ENCODE measurements at regions not wholly inside any gene's neighbourhood (a gene's known extent, or its start where the extent isn't known, plus 50 kb on each side); places are given as distances from the start of the nearest gene placed in this dataset.
"Not testable (repeated sequence)": the region's sequence is repeated elsewhere in the genome, so short reads cannot be mapped to it uniquely, and the experiment has no call there.

- Histone ChIP-seq H2AK5ac (ENCODE audit: insufficient read length, low read length) (no peak overlapping the region), H3T11ph (ENCODE audit: low read length) (no peak overlapping the region), H2BK5ac (ENCODE audit: insufficient read length, low read length) (no peak overlapping the region), H4K20me1 (ENCODE audit: control insufficient read depth, insufficient read depth, insufficient read length) (no peaks in the 10 kb centered on the region), H3K14ac (ENCODE audit: insufficient read depth, low read length) (no peak overlapping the region), H3K79me1 (ENCODE audit: insufficient read depth, low read depth, low read length, poor library complexity, severe bottlenecking) (no peaks in the 10 kb centered on the region), H4K91ac (ENCODE audit: insufficient read length, low read depth, low read length) (no peak overlapping the region), H3K23ac (ENCODE audit: insufficient read length, low read depth, low read length) (no peak overlapping the region), H3K9me3 (ENCODE audit: control insufficient read depth, low read depth, low read length) (no peaks in the 10 kb centered on the region), H4K8ac (replicated peaks; ENCODE audit: insufficient read length, low read depth, low read length) (no peak overlapping the region), H3K18ac (ENCODE audit: insufficient read length, low read depth, low read length) (no peak overlapping the region), H3K4me1 (ENCODE audit: insufficient read depth, low read length) (peaks cover 2% of the 10 kb centered on the region; the same call in 1 of the 2 replicates), H2BK120ac (ENCODE audit: low read depth, low read length, poor library complexity, severe bottlenecking) (no peak overlapping the region), H3K4ac (ENCODE audit: low read depth, low read length) (no peak overlapping the region), H2AFZ (ENCODE audit: low read length) (no peak overlapping the region), H3K23me2 (ENCODE audit: insufficient read length, low read depth, low read length, poor library complexity, severe bottlenecking) (no peaks in the 10 kb centered on the region), H3K4me2 (ENCODE audit: insufficient read depth, insufficient read length, low read length) (no peak overlapping the region), H2BK20ac (ENCODE audit: low read depth, low read length, poor library complexity, severe bottlenecking) (no peak overlapping the region), H4K5ac (ENCODE audit: insufficient read length, low read depth, low read length) (no peak overlapping the region), H2BK15ac (ENCODE audit: low read depth, low read length) (no peak overlapping the region), H2BK12ac (ENCODE audit: insufficient read length, low read depth, low read length) (no peak overlapping the region), H3K27ac (ENCODE audit: insufficient read length, low read depth, low read length) (no peak overlapping the region), H3K9ac (ENCODE audit: extremely low read depth, insufficient read length, low read length) (no peak overlapping the region), H3K79me2 (ENCODE audit: insufficient read depth, low read length) (no peaks in the 10 kb centered on the region), H3K27me3 (ENCODE audit: insufficient read depth, low read length) (no peaks in the 10 kb centered on the region), H3K56ac (ENCODE audit: insufficient read length, low read depth, low read length) (no peak overlapping the region)
- Mint-ChIP-seq H3K36me3 (ENCODE audit: insufficient read depth in 1 of 3, low read depth in 3 of 3) (peaks cover 8 to 22% (median 18%) of the 10 kb centered on the region in 3 experiments), H3K4me1 (peaks cover 19 to 22% of the 10 kb centered on the region in 2 experiments), H3K4me3 (no peak overlapping the region), H3K9me3 (peaks cover 7 to 27% of the 10 kb centered on the region in 2 experiments), H3K27me3 (ENCODE audit: low read depth) (no peaks in the 10 kb centered on the region), H3K27ac (no peak overlapping the region)
- DNase-seq: no peak
- TF ChIP-seq CTCF (conservative IDR thresholded peaks at IDR 0.05): no peak
- WGBS (ENCODE audit: extremely low coverage, insufficient read length, low lambda C conversion rate): no CpG with 5 or more reads among the region's 1 CpG
These were observed 684.3 kb upstream of the DPPA4 start for GRCh38 chr3:110021659-110022058.

GRCh38 chr3:110023022-110023421, 685.7 kb upstream of the DPPA4 start:
- H3K4me1 ChIP-seq (ENCODE audit: insufficient read depth, low read length); H3K27ac ChIP-seq (ENCODE audit: insufficient read length, low read depth, low read length); H3K79me1 ChIP-seq (ENCODE audit: insufficient read depth, low read depth, low read length, poor library complexity, severe bottlenecking); H3K23ac ChIP-seq (ENCODE audit: insufficient read length, low read depth, low read length); H3K9ac ChIP-seq (ENCODE audit: extremely low read depth, insufficient read length, low read length); H2AFZ ChIP-seq (ENCODE audit: low read length); H2BK15ac ChIP-seq (ENCODE audit: low read depth, low read length); H2BK120ac ChIP-seq (ENCODE audit: low read depth, low read length, poor library complexity, severe bottlenecking); H3K9me3 ChIP-seq (ENCODE audit: control insufficient read depth, low read depth, low read length); H2AK5ac ChIP-seq (ENCODE audit: insufficient read length, low read length); H3K14ac ChIP-seq (ENCODE audit: insufficient read depth, low read length); H4K8ac ChIP-seq (replicated peaks; ENCODE audit: insufficient read length, low read depth, low read length); H3K18ac ChIP-seq (ENCODE audit: insufficient read length, low read depth, low read length); H3K56ac ChIP-seq (ENCODE audit: insufficient read length, low read depth, low read length); DNase-seq; H2BK20ac ChIP-seq (ENCODE audit: low read depth, low read length, poor library complexity, severe bottlenecking); H3K27me3 ChIP-seq (ENCODE audit: insufficient read depth, low read length); H3T11ph ChIP-seq (ENCODE audit: low read length); H3K27me3 Mint-ChIP-seq (ENCODE audit: low read depth); H4K91ac ChIP-seq (ENCODE audit: insufficient read length, low read depth, low read length); H3K4ac ChIP-seq (ENCODE audit: low read depth, low read length); H4K20me1 ChIP-seq (ENCODE audit: control insufficient read depth, insufficient read depth, insufficient read length); H2BK5ac ChIP-seq (ENCODE audit: insufficient read length, low read length); H3K4me3 Mint-ChIP-seq; H3K23me2 ChIP-seq (ENCODE audit: insufficient read length, low read depth, low read length, poor library complexity, severe bottlenecking); H3K4me2 ChIP-seq (ENCODE audit: insufficient read depth, insufficient read length, low read length); H3K79me2 ChIP-seq (ENCODE audit: insufficient read depth, low read length); H4K5ac ChIP-seq (ENCODE audit: insufficient read length, low read depth, low read length); H3K27ac Mint-ChIP-seq; H2BK12ac ChIP-seq (ENCODE audit: insufficient read length, low read depth, low read length): not testable (repeated sequence)
- peaks cover 7 to 27% of the 10 kb centered on the region in 2 experiments for H3K9me3 Mint-ChIP-seq
- no CpG with 5 or more reads among the region's 1 CpG for whole genome bisulfite sequencing (ENCODE audit: extremely low coverage, insufficient read length, low lambda C conversion rate)
- peaks cover 10 to 11% of the 10 kb centered on the region in 2 experiments for H3K4me1 Mint-ChIP-seq
- H3K36me3 Mint-ChIP-seq (ENCODE audit: insufficient read depth in 1 of 3, low read depth in 3 of 3): peaks cover 8 to 22% (median 18%) of the 10 kb centered on the region in 3 experiments

All from H9 (cell line).